Astrocyte of the spinal cord (primary cell): ENCODE measurements at regions not wholly inside any gene's neighbourhood (a gene's known extent, or its start where the extent isn't known, plus 50 kb on each side); places are given as distances from the start of the nearest gene placed in this dataset.

ENCODE experiments used
- DNase-seq: peaks from one replicate; pipeline ENCODE4 v3.0.0; 2011; ENCODE audit warnings: low read depth, low spot score
- H3K4me3 ChIP-seq: 2 replicates; pipeline ENCODE4 v1.5.1; 2011; ENCODE audit warnings: low read depth, mild to moderate bottlenecking, low read length, moderate library complexity
- CTCF ChIP-seq: IDR thresholded peaks from 2 replicates; pipeline ENCODE4 v1.5.1; 2012; ENCODE audit warnings: low read depth, mild to moderate bottlenecking, low read length, inconsistent platforms
- in situ Hi-C: cut with HindIII; loops from 2 replicates; pipeline ENCODE4 v1.10.0; 2017; ENCODE audit warnings: low sequenced_read_pairs

- no peak overlapping the region for H3K4me3 ChIP-seq
- no peak for TF ChIP-seq CTCF
- no peak for DNase-seq
- in situ Hi-C loops = no loop called here
Observed at GRCh38 chr6:54026652-54027400, 84.4 kb upstream of the MLIP start.

GRCh38 chr6:54028170-54028569 is 83.1 kb upstream of the MLIP start:
- TF ChIP-seq CTCF = no peak
- H3K4me3 ChIP-seq = no peak overlapping the region
- no peak for DNase-seq
- in situ Hi-C loops = no loop called here

GRCh38 chr6:54029187-54029586 is 82.1 kb upstream of the MLIP start:
- H3K4me3 ChIP-seq = no peak overlapping the region
- no peak for TF ChIP-seq CTCF
- no peak for DNase-seq
- in situ Hi-C loops = no loop called here

- no peak for DNase-seq
- in situ Hi-C loops = no loop called here
- no peak for TF ChIP-seq CTCF
- H3K4me3 ChIP-seq = no peak overlapping the region
Observed at GRCh38 chr6:54031169-54031568, 80.1 kb upstream of the MLIP start.

- TF ChIP-seq CTCF = no peak
- in situ Hi-C loops = no loop called here
- no peak for DNase-seq
- no peak overlapping the region for H3K4me3 ChIP-seq
Observed at GRCh38 chr6:54037277-54037779, 73.9 kb upstream of the MLIP start.

GRCh38 chr6:54040545-54040944 is 70.7 kb upstream of the MLIP start:
- no peak overlapping the region for H3K4me3 ChIP-seq
- no peak for DNase-seq
- no peak for TF ChIP-seq CTCF
- in situ Hi-C loops = no loop called here
